ENCODE measurements at regions not wholly inside any gene's neighbourhood (a gene's known extent, or its start where the extent isn't known, plus 50 kb on each side); places are given as distances from the start of the nearest gene placed in this dataset.
"Not testable (repeated sequence)": the region's sequence is repeated elsewhere in the genome, so short reads cannot be mapped to it uniquely, and the experiment has no call there.

GRCh38 chr16:79882340-79883005, 281.9 kb upstream of the MAF start:
- DNase-seq: no peak

DNA sequence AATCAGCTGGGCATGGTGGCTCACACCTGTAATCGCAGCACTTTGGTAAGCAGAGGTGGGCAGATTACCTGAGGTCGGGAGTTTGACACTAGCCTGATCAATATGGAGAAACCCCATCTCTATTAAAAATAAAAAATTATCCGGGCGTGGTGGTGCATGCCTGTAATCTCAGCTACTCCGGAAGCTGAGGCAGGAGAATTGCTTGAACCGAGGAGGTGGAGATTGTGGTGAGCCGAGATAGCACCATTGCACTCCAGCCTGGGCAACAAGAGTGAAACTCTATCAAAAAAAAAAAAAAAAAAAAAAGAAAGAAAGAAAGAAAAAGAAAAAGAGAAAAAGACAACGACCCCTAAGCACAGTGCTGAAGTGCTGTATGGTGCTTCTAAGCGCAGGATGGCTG, 280.6 kb upstream of the MAF start:
- DNase-seq: not testable (repeated sequence)

- DNase-seq: no peak
Measured at GRCh38 chr16:79876332-79876730, 275.8 kb upstream of the MAF start.

DNA sequence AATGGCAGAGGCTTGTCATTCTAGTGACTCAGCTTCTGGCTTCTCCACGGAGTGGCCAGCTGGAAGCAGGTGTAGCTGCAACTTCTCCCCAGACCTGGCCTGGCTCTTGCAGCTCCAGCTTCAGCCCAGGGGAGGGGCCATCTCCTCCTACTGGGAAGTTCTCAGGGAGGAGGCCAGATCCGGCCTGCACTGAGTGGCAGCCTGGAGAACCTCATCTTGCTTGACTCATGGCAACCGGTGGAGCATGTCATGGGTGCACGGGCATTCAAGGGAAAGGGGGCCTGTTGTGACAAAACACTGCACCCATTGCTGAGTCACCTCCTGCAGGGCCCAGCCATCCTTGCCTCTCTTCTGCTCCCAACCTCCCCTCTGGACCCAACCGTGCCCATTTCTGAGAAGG, 273.9 kb upstream of the MAF start:
- DNase-seq: no peak

DNA sequence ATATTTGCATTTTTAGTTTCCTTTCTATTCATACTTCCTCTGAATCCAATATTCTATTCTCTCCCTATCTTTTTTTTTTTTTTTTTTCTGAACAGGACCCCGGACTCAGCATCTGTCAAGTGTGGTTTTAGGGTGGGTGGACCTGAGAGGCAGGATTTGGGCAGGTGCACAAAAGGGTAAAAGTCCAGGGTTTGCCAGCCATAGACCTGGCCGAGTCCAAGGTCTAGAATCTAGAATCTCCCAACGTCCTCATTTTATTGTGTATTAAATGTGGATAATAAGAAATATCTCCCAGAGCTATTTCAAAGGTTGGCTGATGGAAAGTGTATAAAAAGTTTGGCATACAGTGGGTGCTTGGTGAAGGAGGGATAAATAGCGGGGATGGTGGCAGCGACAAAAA, 273.3 kb upstream of the MAF start:
- DNase-seq: no peak

GRCh38 chr16:79871906-79872305, 271.4 kb upstream of the MAF start:
- no peak for DNase-seq

- no peak for DNase-seq
Measured at GRCh38 chr16:79870016-79870886, 269.7 kb upstream of the MAF start.

DNA sequence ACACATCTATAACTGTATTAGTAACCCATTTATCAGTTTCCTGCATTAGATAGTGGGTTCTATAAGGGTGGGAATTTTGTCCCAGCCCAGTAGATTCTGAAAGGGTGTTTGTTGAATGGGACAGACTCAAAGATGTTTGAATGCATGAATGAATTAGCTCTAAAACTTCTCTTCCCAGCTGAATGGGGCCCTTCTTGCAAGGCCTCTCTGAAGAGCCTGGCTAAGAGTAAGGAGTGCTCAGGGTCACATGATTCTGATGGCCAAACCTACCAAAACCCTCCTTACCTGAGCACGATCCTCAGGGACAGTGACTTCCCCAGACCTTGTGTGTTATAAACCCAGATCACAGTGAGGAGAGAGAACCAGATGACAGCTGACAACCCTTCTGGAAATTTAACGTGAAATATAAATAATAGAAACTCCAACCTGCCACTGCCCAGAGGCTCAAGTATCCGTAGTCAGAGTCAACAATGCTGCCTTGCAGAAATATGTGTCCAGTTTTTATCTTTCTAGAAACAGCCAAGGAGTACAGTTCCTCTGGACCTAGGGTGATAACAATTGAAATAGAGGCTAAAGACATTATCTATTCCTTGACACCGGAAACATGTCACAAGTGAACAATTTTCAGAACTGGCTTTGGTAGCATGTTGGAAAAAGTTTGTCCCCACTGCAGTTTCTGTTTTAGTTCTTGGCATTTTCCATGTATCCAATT, 268.9 kb upstream of the MAF start:
- DNase-seq: no peak

GRCh38 chr16:79868841-79869240, 268.3 kb upstream of the MAF start:
- DNase-seq: no peak

DNA sequence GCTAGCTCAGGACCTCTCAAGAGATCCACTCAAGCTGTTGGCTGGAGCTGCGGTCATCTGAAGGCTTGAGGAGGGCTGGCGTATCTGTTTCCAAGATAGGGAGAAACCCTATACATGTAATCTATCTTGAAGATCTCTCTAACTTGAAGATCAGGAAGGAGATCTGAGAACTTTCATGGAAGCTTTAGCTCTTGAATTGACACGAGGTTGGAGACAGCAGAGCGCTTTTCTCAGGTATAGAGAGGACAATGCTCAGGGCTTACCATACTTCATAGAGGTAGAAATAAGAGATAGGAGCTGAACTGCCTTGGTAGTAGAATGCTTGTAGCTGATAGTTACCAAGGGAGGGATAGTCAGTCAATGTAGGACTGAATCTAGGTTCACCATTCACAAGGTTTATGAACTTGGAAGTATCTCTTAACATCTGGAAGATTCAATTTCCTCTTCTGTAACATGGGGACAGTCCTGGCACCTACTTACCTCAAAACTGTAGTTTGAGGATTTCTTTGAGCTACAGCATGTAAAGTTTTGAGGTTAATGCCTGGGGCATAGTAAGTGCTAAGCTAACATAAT, 267.0 kb upstream of the MAF start:
- no peak for DNase-seq

- no peak for DNase-seq
Measured at GRCh38 chr16:79865918-79866317, 265.4 kb upstream of the MAF start.

DNA sequence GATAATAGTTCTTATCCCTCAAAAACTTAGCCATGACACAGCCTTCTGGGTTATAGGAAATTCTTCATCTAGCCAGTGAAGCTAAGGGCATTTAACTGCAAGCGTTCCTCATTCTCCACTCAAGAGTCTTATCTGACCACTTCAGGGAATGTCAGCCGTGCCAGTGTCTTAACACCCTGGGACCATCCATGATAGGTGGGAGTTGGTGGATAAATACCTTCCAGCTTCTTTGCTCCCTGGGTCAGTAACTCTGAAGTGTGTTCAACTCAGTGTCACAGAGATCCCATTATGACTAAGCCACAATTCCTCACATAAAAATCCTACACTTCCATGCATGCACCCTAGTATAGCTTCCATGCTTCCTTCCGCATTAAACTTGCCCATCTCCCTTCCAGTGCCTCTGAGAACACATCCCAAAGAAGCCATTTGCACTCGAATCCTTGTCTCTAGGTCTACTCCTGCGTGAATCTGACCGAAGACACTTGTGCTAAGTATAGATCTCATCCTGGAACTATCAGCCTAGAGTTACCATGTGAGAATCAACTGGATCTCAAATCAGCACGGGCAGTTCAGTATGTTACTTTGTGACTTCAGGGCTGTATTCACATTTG, 264.3 kb upstream of the MAF start:
- no peak for DNase-seq

- no peak for DNase-seq
Measured at GRCh38 chr16:79864032-79864780, 263.7 kb upstream of the MAF start.

- no peak for DNase-seq
Measured at GRCh38 chr16:79863128-79864031, 262.8 kb upstream of the MAF start.

- no peak for DNase-seq
Measured at GRCh38 chr16:79862601-79863000, 262.1 kb upstream of the MAF start.

DNA sequence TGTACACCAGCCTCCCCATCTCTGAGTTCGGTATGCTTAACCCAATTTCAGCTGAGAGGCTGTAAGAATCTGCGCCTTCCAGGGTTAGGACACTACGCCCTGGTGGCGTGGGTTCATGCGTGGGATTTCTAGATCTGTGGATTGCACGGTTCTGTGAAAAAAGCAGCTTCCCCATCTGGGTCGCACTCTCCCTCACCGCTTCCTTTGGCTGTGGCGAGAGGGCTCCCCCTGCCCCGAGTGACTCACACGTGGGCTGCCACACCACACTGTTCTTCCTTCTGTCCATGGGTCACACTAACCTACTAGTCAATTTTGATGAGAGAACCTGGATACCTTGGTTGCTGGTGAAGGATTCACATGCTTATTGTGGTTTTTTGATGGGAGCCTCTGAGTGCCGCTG, 256.0 kb upstream of the MAF start:
- DNase-seq: no peak

DNA sequence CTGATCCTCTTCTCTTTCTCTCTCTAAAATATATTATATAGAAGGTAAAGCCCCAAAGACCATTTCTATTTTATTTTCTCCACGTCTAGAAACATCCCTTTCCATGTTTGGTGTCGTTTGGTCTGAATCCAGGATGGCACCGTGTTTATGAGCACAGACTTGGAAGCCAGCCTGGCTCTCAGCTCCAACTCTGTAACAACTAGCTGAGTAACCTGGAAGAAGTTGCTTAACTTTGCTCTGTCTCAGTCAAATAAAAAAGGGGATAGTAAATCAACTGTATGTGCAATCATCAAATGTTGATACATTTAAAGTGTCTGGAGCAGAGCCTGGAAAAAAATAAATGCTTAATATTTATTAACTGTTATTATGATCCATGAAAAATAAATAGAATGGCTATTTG, 249.8 kb upstream of the MAF start:
- no peak for DNase-seq

- no peak for DNase-seq
Measured at GRCh38 chr16:79849119-79849518, 248.6 kb upstream of the MAF start.

GRCh38 chr16:79848719-79849118, 248.2 kb upstream of the MAF start:
- no peak for DNase-seq

GRCh38 chr16:79847569-79847968, 247.0 kb upstream of the MAF start:
- no peak for DNase-seq

GRCh38 chr16:79847101-79847500, 246.6 kb upstream of the MAF start:
- no peak for DNase-seq

All from right forelimb (tissue), 1 donor.